ENCODE measurements at regions not wholly inside any gene's neighbourhood (a gene's known extent, or its start where the extent isn't known, plus 50 kb on each side); places are given as distances from the start of the nearest gene placed in this dataset.

DNA sequence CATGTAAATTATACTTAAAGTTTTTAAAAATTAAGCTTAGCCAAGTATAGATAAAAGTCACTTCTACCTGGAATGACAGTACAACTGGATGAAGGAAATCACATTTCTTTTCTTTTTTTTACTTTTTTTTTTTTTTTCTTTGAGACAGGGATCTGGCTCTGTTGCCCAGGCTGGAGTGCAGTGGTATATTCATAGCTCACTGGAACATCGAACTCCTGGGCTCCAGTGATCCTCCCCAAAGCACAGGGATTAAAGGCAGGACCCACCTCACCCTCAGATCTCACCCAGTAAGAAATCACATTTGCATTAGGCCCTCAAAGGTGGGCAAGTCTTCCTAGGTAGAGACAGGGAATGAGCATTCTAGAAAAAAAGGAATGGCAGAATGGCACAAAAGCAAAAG is 69.5 kb upstream of the C1GALT1 start:
- TF ChIP-seq, protein P1, sequence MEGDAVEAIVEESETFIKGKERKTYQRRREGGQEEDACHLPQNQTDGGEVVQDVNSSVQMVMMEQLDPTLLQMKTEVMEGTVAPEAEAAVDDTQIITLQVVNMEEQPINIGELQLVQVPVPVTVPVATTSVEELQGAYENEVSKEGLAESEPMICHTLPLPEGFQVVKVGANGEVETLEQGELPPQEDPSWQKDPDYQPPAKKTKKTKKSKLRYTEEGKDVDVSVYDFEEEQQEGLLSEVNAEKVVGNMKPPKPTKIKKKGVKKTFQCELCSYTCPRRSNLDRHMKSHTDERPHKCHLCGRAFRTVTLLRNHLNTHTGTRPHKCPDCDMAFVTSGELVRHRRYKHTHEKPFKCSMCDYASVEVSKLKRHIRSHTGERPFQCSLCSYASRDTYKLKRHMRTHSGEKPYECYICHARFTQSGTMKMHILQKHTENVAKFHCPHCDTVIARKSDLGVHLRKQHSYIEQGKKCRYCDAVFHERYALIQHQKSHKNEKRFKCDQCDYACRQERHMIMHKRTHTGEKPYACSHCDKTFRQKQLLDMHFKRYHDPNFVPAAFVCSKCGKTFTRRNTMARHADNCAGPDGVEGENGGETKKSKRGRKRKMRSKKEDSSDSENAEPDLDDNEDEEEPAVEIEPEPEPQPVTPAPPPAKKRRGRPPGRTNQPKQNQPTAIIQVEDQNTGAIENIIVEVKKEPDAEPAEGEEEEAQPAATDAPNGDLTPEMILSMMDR (IDR thresholded peaks at IDR 0.05; ENCODE audit: low read depth, low read length, missing control alignments), result no peak
- no peak for DNase-seq (ENCODE audit: low read depth)
- no peak overlapping the region for H3K4me3 ChIP-seq (ENCODE audit: low read depth, low read length)
- in situ Hi-C loops (cut with HindIII; ENCODE audit: low sequenced_read_pairs), result no loop called here

- H3K4me3 ChIP-seq (ENCODE audit: low read depth, low read length), result no peak overlapping the region
- no peak for DNase-seq (ENCODE audit: low read depth)
- TF ChIP-seq, protein P1 (IDR thresholded peaks at IDR 0.05; ENCODE audit: low read depth, low read length, missing control alignments), result no peak
- in situ Hi-C loops (cut with HindIII; ENCODE audit: low sequenced_read_pairs), result no loop called here
Observed at GRCh38 chr7:7114575-7115291, 67.6 kb upstream of the C1GALT1 start.

GRCh38 chr7:7117935-7118586 is 64.3 kb upstream of the C1GALT1 start:
- DNase-seq (ENCODE audit: low read depth), result no peak
- TF ChIP-seq, protein P1 (IDR thresholded peaks at IDR 0.05; ENCODE audit: low read depth, low read length, missing control alignments), result no peak
- no peak overlapping the region for H3K4me3 ChIP-seq (ENCODE audit: low read depth, low read length)
- in situ Hi-C loops (cut with HindIII; ENCODE audit: low sequenced_read_pairs), result no loop called here

DNA sequence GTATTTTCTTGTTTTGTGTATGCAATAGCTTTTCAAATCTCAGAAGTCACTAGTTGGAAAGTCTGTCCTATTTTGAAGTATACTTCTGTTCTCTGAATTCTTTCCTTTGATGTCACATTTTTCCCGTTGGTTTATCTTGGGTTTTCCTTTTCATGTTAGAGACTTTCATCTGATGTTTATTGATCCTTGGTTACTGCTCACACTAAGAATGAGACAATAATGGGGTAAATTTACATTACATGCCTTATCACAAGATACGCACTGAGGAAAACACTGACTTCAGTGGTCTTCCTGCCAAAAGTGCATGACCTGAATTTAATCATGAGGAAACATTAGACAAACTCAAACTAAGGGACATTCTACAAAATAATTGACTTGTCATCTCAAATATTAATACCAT is 63.5 kb upstream of the C1GALT1 start:
- in situ Hi-C loops (cut with HindIII; ENCODE audit: low sequenced_read_pairs), result no loop called here
- TF ChIP-seq, protein P1 (IDR thresholded peaks at IDR 0.05; ENCODE audit: low read depth, low read length, missing control alignments), result no peak
- H3K4me3 ChIP-seq (ENCODE audit: low read depth, low read length), result no peak overlapping the region
- no peak for DNase-seq (ENCODE audit: low read depth)

- TF ChIP-seq, protein P1 (IDR thresholded peaks at IDR 0.05; ENCODE audit: low read depth, low read length, missing control alignments), result no peak
- no peak for DNase-seq (ENCODE audit: low read depth)
- in situ Hi-C loops (cut with HindIII; ENCODE audit: low sequenced_read_pairs), result no loop called here
- no peak overlapping the region for H3K4me3 ChIP-seq (ENCODE audit: low read depth, low read length)
Observed at GRCh38 chr7:7119729-7120128, 62.6 kb upstream of the C1GALT1 start.

- no peak overlapping the region for H3K4me3 ChIP-seq (ENCODE audit: low read depth, low read length)
- TF ChIP-seq, protein P1 (IDR thresholded peaks at IDR 0.05; ENCODE audit: low read depth, low read length, missing control alignments), result no peak
- no peak for DNase-seq (ENCODE audit: low read depth)
- in situ Hi-C loops (cut with HindIII; ENCODE audit: low sequenced_read_pairs), result no loop called here
Observed at GRCh38 chr7:7122033-7122478, 60.3 kb upstream of the C1GALT1 start.

Data from astrocyte of the cerebellum (primary cell).